ENCODE measurements at regions not wholly inside any gene's neighbourhood (a gene's known extent, or its start where the extent isn't known, plus 50 kb on each side); places are given as distances from the start of the nearest gene placed in this dataset.
"Not testable (repeated sequence)": the region's sequence is repeated elsewhere in the genome, so short reads cannot be mapped to it uniquely, and the experiment has no call there.

- Histone ChIP-seq H3K4me3 (ENCODE audit: low read length) (no peak overlapping the region), H3K4me1 (ENCODE audit: low read length) (peaks cover 12% of the 10 kb centered on the region), H3K4me2 (ENCODE audit: low read length) (no peak overlapping the region), H3K27me3 (ENCODE audit: low read depth, low read length) (no peaks in the 10 kb centered on the region), H3K27ac (ENCODE audit: low read length) (no peak overlapping the region), H3K36me3 (replicated peaks; ENCODE audit: low read depth, low read length) (no peaks in the 10 kb centered on the region), H2AFZ (ENCODE audit: low read depth, low read length) (no peak overlapping the region), H3K9me3 (ENCODE audit: insufficient read depth, low read length) (no peaks in the 10 kb centered on the region), H3K79me2 (ENCODE audit: low read length) (no peaks in the 10 kb centered on the region), H3K9ac (ENCODE audit: low read length) (no peak overlapping the region), H4K20me1 (ENCODE audit: insufficient read depth, low read length) (no peaks in the 10 kb centered on the region)
- TF ChIP-seq EZH2phosphoT487 (IDR thresholded peaks at IDR 0.05; ENCODE audit: low read depth) = no peak
- TF ChIP-seq CTCF (IDR thresholded peaks at IDR 0.05; ENCODE audit: low read depth, low read length) = no peak
Observed at GRCh38 chr5:40442346-40442745, 237.4 kb upstream of the PTGER4 start.

- Histone ChIP-seq H3K4me3 (ENCODE audit: low read length) (no peak overlapping the region), H3K9me3 (ENCODE audit: insufficient read depth, low read length) (no peaks in the 10 kb centered on the region), H3K4me1 (ENCODE audit: low read length) (peaks cover 18% of the 10 kb centered on the region), H2AFZ (ENCODE audit: low read depth, low read length) (no peak overlapping the region), H4K20me1 (ENCODE audit: insufficient read depth, low read length) (no peaks in the 10 kb centered on the region), H3K27ac (ENCODE audit: low read length) (no peak overlapping the region), H3K79me2 (ENCODE audit: low read length) (no peaks in the 10 kb centered on the region), H3K9ac (ENCODE audit: low read length) (no peak overlapping the region), H3K36me3 (replicated peaks; ENCODE audit: low read depth, low read length) (no peaks in the 10 kb centered on the region), H3K4me2 (ENCODE audit: low read length) (no peak overlapping the region), H3K27me3 (ENCODE audit: low read depth, low read length) (no peaks in the 10 kb centered on the region)
- TF ChIP-seq EZH2phosphoT487 (IDR thresholded peaks at IDR 0.05; ENCODE audit: low read depth) = no peak
- no peak for TF ChIP-seq CTCF (IDR thresholded peaks at IDR 0.05; ENCODE audit: low read depth, low read length)
Observed at GRCh38 chr5:40441733-40442132, 238.0 kb upstream of the PTGER4 start.

GRCh38 chr5:40440746-40441145, 239.0 kb upstream of the PTGER4 start:
- no peaks in the 10 kb centered on the region for H4K20me1 ChIP-seq (ENCODE audit: insufficient read depth, low read length)
- peaks cover 28% of the 10 kb centered on the region for H3K4me1 ChIP-seq (ENCODE audit: low read length)
- H3K9ac ChIP-seq (ENCODE audit: low read length) = no peak overlapping the region
- no peaks in the 10 kb centered on the region for H3K9me3 ChIP-seq (ENCODE audit: insufficient read depth, low read length)
- no peak overlapping the region for H2AFZ ChIP-seq (ENCODE audit: low read depth, low read length)
- no peak overlapping the region for H3K4me2 ChIP-seq (ENCODE audit: low read length)
- TF ChIP-seq CTCF (IDR thresholded peaks at IDR 0.05; ENCODE audit: low read depth, low read length) = no peak
- no peak for TF ChIP-seq EZH2phosphoT487 (IDR thresholded peaks at IDR 0.05; ENCODE audit: low read depth)
- no peaks in the 10 kb centered on the region for H3K36me3 ChIP-seq (replicated peaks; ENCODE audit: low read depth, low read length)
- H3K79me2 ChIP-seq (ENCODE audit: low read length) = no peaks in the 10 kb centered on the region
- H3K27ac ChIP-seq (ENCODE audit: low read length) = no peak overlapping the region
- H3K27me3 ChIP-seq (ENCODE audit: low read depth, low read length) = no peaks in the 10 kb centered on the region
- no peak overlapping the region for H3K4me3 ChIP-seq (ENCODE audit: low read length)

GRCh38 chr5:40439103-40439502, 240.6 kb upstream of the PTGER4 start:
- H3K79me2 ChIP-seq (ENCODE audit: low read length); H3K27me3 ChIP-seq (ENCODE audit: low read depth, low read length); H3K9me3 ChIP-seq (ENCODE audit: insufficient read depth, low read length); H3K4me2 ChIP-seq (ENCODE audit: low read length); H3K27ac ChIP-seq (ENCODE audit: low read length); H4K20me1 ChIP-seq (ENCODE audit: insufficient read depth, low read length); H3K36me3 ChIP-seq (replicated peaks; ENCODE audit: low read depth, low read length); H3K4me3 ChIP-seq (ENCODE audit: low read length); H3K9ac ChIP-seq (ENCODE audit: low read length); H2AFZ ChIP-seq (ENCODE audit: low read depth, low read length): not testable (repeated sequence)
- peaks cover 42% of the 10 kb centered on the region for H3K4me1 ChIP-seq (ENCODE audit: low read length)

GRCh38 chr5:40438646-40439045, 241.1 kb upstream of the PTGER4 start:
- not testable (repeated sequence) for H3K9me3 ChIP-seq (ENCODE audit: insufficient read depth, low read length); H2AFZ ChIP-seq (ENCODE audit: low read depth, low read length); H3K9ac ChIP-seq (ENCODE audit: low read length); H4K20me1 ChIP-seq (ENCODE audit: insufficient read depth, low read length); H3K79me2 ChIP-seq (ENCODE audit: low read length); H3K4me3 ChIP-seq (ENCODE audit: low read length); H3K4me2 ChIP-seq (ENCODE audit: low read length); H3K27me3 ChIP-seq (ENCODE audit: low read depth, low read length); H3K27ac ChIP-seq (ENCODE audit: low read length); H3K36me3 ChIP-seq (replicated peaks; ENCODE audit: low read depth, low read length)
- peaks cover 47% of the 10 kb centered on the region for H3K4me1 ChIP-seq (ENCODE audit: low read length)

Data from OCI-LY3 (cell line).